HG03097 (cell line): ENCODE measurements at regions not wholly inside any gene's neighbourhood (a gene's known extent, or its start where the extent isn't known, plus 50 kb on each side); places are given as distances from the start of the nearest gene placed in this dataset.
"Not testable (repeated sequence)": the region's sequence is repeated elsewhere in the genome, so short reads cannot be mapped to it uniquely, and the experiment has no call there.

Experiments
- ATAC-seq: cut with Tn5 transposase; IDR thresholded peaks from one replicate; pipeline ENCODE4 v1.9.1; 2021; ENCODE audit not compliant: unreplicated experiment, low FRiP score

- no peak for ATAC-seq
Measured at GRCh38 chr14:83006121-83006670, 1472.5 kb upstream of the SEL1L start.

GRCh38 chr14:83007052-83007451 is 1473.4 kb upstream of the SEL1L start:
- not testable (repeated sequence) for ATAC-seq

- ATAC-seq, result no peak
Measured at GRCh38 chr14:83007641-83008225, 1474.1 kb upstream of the SEL1L start.

GRCh38 chr14:83017296-83017695 is 1483.6 kb upstream of the SEL1L start:
- no peak for ATAC-seq

- no peak for ATAC-seq
Measured at GRCh38 chr14:83019744-83020414, 1486.2 kb upstream of the SEL1L start.

GRCh38 chr14:83021323-83021722 is 1487.7 kb upstream of the SEL1L start:
- ATAC-seq, result no peak

- ATAC-seq, result no peak
Measured at GRCh38 chr14:83023369-83023768, 1489.7 kb upstream of the SEL1L start.

GRCh38 chr14:83041224-83041623 is 1507.6 kb upstream of the SEL1L start:
- no peak for ATAC-seq

- ATAC-seq, result no peak
Measured at GRCh38 chr14:83042858-83043257, 1509.2 kb upstream of the SEL1L start.

- ATAC-seq, result no peak
Measured at GRCh38 chr14:83044001-83044400, 1510.3 kb upstream of the SEL1L start.

GRCh38 chr14:83047059-83047830 is 1513.6 kb upstream of the SEL1L start:
- ATAC-seq, result no peak

GRCh38 chr14:83053022-83053710 is 1519.5 kb upstream of the SEL1L start:
- no peak for ATAC-seq

GRCh38 chr14:83058068-83058467 is 1524.4 kb upstream of the SEL1L start:
- no peak for ATAC-seq

- ATAC-seq, result no peak
Measured at GRCh38 chr14:83071888-83072501, 1538.3 kb upstream of the SEL1L start.

- ATAC-seq, result no peak
Measured at GRCh38 chr14:83085136-83085535, 1551.5 kb upstream of the SEL1L start.

GRCh38 chr14:83085725-83086124 is 1552.1 kb upstream of the SEL1L start:
- no peak for ATAC-seq

GRCh38 chr14:83091991-83092956 is 1558.6 kb upstream of the SEL1L start:
- ATAC-seq, result not testable (repeated sequence)

GRCh38 chr14:83096092-83096491 is 1562.4 kb upstream of the SEL1L start:
- no peak for ATAC-seq

- ATAC-seq, result no peak
Measured at GRCh38 chr14:83101846-83102245, 1568.2 kb upstream of the SEL1L start.
